Peyer's patch (tissue), 4 donors: ENCODE measurements at regions not wholly inside any gene's neighbourhood (a gene's known extent, or its start where the extent isn't known, plus 50 kb on each side); places are given as distances from the start of the nearest gene placed in this dataset.

Experiments
- CTCF ChIP-seq, 6 experiments: fragments of 450-650 bp in 4 of 6; fragments of 200-600 bp in 2 of 6; sonication (generic) in 1 of 6; IDR thresholded peaks; one replicate each; pipeline ENCODE4 v1.5.1; 2017 to 2019; ENCODE audit warnings: antibody characterized with exemption in 6 of 6, mild to moderate bottlenecking in 3 of 6, moderate library complexity in 1 of 6
- POLR2A ChIP-seq, 2 donors: fragments of 450-650 bp; IDR thresholded peaks; one replicate each; pipeline ENCODE4 v1.5.1; 2017; ENCODE audit warnings: antibody characterized with exemption in 2 of 2, mild to moderate bottlenecking in 2 of 2, moderate library complexity in 2 of 2

GRCh38 chr3:152613851-152614250, 221.1 kb upstream of the P2RY1 start:
- TF ChIP-seq CTCF (IDR thresholded peaks at IDR 0.05) (no peak), POLR2A (IDR thresholded peaks at IDR 0.05) (no peak)
